Endothelial cell (in vitro differentiated cells): ENCODE measurements at regions not wholly inside any gene's neighbourhood (a gene's known extent, or its start where the extent isn't known, plus 50 kb on each side); places are given as distances from the start of the nearest gene placed in this dataset.

Experiments used
- DNase-seq: peaks from one replicate; pipeline ENCODE4 v3.0.0; 2021; ENCODE audit warnings: low spot score
- H3K27ac Mint-ChIP-seq: one replicate; pipeline ENCODE4 v1.8.0; 2021; ENCODE audit warnings: mixed read lengths, inconsistent platforms; ENCODE audit not compliant: unreplicated experiment
- H3K27me3 Mint-ChIP-seq: one replicate; pipeline ENCODE4 v1.8.0; 2021; ENCODE audit warnings: mild to moderate bottlenecking, moderate library complexity, mixed read lengths, inconsistent platforms; ENCODE audit not compliant: unreplicated experiment
- H3K36me3 Mint-ChIP-seq: one replicate; pipeline ENCODE4 v1.8.0; 2021; ENCODE audit warnings: mild to moderate bottlenecking, low read depth, mixed read lengths, inconsistent platforms; ENCODE audit not compliant: unreplicated experiment
- H3K4me1 Mint-ChIP-seq: one replicate; pipeline ENCODE4 v1.8.0; 2021; ENCODE audit warnings: mild to moderate bottlenecking, mixed read lengths, inconsistent platforms; ENCODE audit not compliant: unreplicated experiment
- H3K4me3 Mint-ChIP-seq: one replicate; pipeline ENCODE4 v1.8.0; 2021; ENCODE audit warnings: mild to moderate bottlenecking, mixed read lengths, inconsistent platforms; ENCODE audit not compliant: unreplicated experiment
- H3K9me3 Mint-ChIP-seq: one replicate; pipeline ENCODE4 v1.8.0; 2021; ENCODE audit warnings: mixed read lengths, inconsistent platforms; ENCODE audit not compliant: unreplicated experiment
- CTCF ChIP-seq: fragments of 200-600 bp; sonication (generic); IDR thresholded peaks from one replicate; pipeline ENCODE4 v1.5.0; 2021; ENCODE audit warnings: antibody characterized with exemption; ENCODE audit not compliant: unreplicated experiment

- Mint-ChIP-seq H3K36me3 (no peaks in the 10 kb centered on the region), H3K4me1 (peaks cover 2% of the 10 kb centered on the region), H3K27ac (no peak overlapping the region)
Observed at GRCh38 chr15:62457100-62457499, 292.0 kb upstream of the C2CD4B start.

GRCh38 chr15:62459875-62460274 lies 294.8 kb upstream of the C2CD4B start:
- no peak for DNase-seq
- Mint-ChIP-seq H3K27me3 (no peaks in the 10 kb centered on the region), H3K4me3 (no peak overlapping the region), H3K36me3 (no peaks in the 10 kb centered on the region), H3K4me1 (peaks cover 2% of the 10 kb centered on the region), H3K27ac (no peak overlapping the region), H3K9me3 (no peaks in the 10 kb centered on the region)
- no peak for TF ChIP-seq CTCF

More at GRCh38 chr15:62457100-62457499, 292.0 kb upstream of the C2CD4B start:
- Mint-ChIP-seq H3K4me3 (no peak overlapping the region), H3K27me3 (no peaks in the 10 kb centered on the region), H3K9me3 (no peaks in the 10 kb centered on the region)
- TF ChIP-seq CTCF, result no peak
- no peak for DNase-seq

GRCh38 chr15:62462268-62462667 lies 297.2 kb upstream of the C2CD4B start:
- no peak for DNase-seq
- Mint-ChIP-seq H3K36me3 (no peaks in the 10 kb centered on the region), H3K27ac (no peak overlapping the region), H3K9me3 (no peaks in the 10 kb centered on the region), H3K4me3 (no peak overlapping the region), H3K27me3 (no peaks in the 10 kb centered on the region), H3K4me1 (peaks cover 5% of the 10 kb centered on the region)
- no peak for TF ChIP-seq CTCF

- no peak for TF ChIP-seq CTCF
- Mint-ChIP-seq H3K36me3 (no peaks in the 10 kb centered on the region), H3K4me3 (no peak overlapping the region), H3K27me3 (no peaks in the 10 kb centered on the region), H3K27ac (no peak overlapping the region), H3K4me1 (peaks cover 5% of the 10 kb centered on the region), H3K9me3 (no peaks in the 10 kb centered on the region)
- no peak for DNase-seq
Observed at GRCh38 chr15:62462721-62463120, 297.6 kb upstream of the C2CD4B start.

GRCh38 chr15:62464705-62465104 lies 299.6 kb upstream of the C2CD4B start:
- Mint-ChIP-seq H3K36me3 (no peaks in the 10 kb centered on the region), H3K27me3 (no peaks in the 10 kb centered on the region), H3K4me3 (no peak overlapping the region), H3K4me1 (peaks cover 6% of the 10 kb centered on the region), H3K27ac (no peak overlapping the region), H3K9me3 (no peaks in the 10 kb centered on the region)
- no peak for DNase-seq
- TF ChIP-seq CTCF, result no peak
